ENCODE measurements at regions not wholly inside any gene's neighbourhood (a gene's known extent, or its start where the extent isn't known, plus 50 kb on each side); places are given as distances from the start of the nearest gene placed in this dataset.

DNA sequence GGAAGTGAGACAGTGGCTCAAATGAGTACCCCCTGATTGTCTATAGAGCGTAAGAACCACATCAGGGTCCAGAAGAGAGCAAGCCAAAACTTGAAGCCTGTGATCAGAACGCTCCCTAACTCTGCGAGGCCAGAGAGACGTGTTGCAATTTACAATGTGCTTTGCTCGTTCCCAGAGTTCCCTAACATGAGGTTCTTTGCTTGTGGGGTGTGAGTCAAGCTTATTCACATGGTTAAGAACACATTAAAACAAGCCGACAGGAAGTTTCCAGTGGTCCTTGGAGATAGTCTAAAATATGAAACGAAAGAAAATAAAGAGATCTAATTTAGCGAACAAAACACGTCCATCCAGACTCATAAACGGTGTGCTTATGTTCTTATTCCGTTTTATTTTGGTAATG is 702.3 kb downstream of the TRIML1 start:
- TF ChIP-seq, protein P1, sequence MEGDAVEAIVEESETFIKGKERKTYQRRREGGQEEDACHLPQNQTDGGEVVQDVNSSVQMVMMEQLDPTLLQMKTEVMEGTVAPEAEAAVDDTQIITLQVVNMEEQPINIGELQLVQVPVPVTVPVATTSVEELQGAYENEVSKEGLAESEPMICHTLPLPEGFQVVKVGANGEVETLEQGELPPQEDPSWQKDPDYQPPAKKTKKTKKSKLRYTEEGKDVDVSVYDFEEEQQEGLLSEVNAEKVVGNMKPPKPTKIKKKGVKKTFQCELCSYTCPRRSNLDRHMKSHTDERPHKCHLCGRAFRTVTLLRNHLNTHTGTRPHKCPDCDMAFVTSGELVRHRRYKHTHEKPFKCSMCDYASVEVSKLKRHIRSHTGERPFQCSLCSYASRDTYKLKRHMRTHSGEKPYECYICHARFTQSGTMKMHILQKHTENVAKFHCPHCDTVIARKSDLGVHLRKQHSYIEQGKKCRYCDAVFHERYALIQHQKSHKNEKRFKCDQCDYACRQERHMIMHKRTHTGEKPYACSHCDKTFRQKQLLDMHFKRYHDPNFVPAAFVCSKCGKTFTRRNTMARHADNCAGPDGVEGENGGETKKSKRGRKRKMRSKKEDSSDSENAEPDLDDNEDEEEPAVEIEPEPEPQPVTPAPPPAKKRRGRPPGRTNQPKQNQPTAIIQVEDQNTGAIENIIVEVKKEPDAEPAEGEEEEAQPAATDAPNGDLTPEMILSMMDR (IDR thresholded peaks at IDR 0.05) = no peak
- TF ChIP-seq POLR2A (IDR thresholded peaks at IDR 0.05) = no peak

All from lower leg skin (tissue), 3 donors.